PC-3 (cell line): ENCODE measurements at regions not wholly inside any gene's neighbourhood (a gene's known extent, or its start where the extent isn't known, plus 50 kb on each side); places are given as distances from the start of the nearest gene placed in this dataset.
"Not testable (repeated sequence)": the region's sequence is repeated elsewhere in the genome, so short reads cannot be mapped to it uniquely, and the experiment has no call there.

ENCODE experiments used
- ATAC-seq: fragments of 200-7000 bp; cut with Tn5 transposase; 2 replicates; pipeline ENCODE4 v1.9.1; 2020; ENCODE audit warnings: mild to moderate bottlenecking, moderate library complexity
- BruUV-seq: library from RNA; stranded (reverse); fragments of 400-500 nt; replicated peaks from 2 replicates; lab custom pipeline; 2021; lab: Mats Ljungman, UMichigan
- CTCF ChIA-PET: fragments of 300-600 bp; sonication (Branson Sonifier 250); formaldehyde crosslinking; loops from one replicate; lab custom pipeline; 2022; ENCODE audit warnings: antibody characterized with exemption; lab: Charles Lee
- POLR2A ChIA-PET: fragments of 300-600 bp; sonication (Branson Sonifier 250); formaldehyde crosslinking; loops from one replicate; lab custom pipeline; 2022; ENCODE audit warnings: antibody characterized with exemption; ENCODE audit not compliant: unreplicated experiment; lab: Charles Lee
- DNase-seq: peaks from one replicate; pipeline ENCODE4 v3.0.0-alpha.2; 2015
- H2AFZ ChIP-seq: fragments of 300-600 bp; sonication (generic); 2 replicates; pipeline ENCODE4 v1.6.0; 2016; ENCODE audit warnings: antibody characterized with exemption, low read length
- H3F3A ChIP-seq: fragments of 300-600 bp; sonication (generic); one replicate; pipeline ENCODE4 v1.6.0; 2017; ENCODE audit warnings: antibody characterized with exemption, low read length, control low read depth, mild to moderate bottlenecking; ENCODE audit not compliant: unreplicated experiment
- H3K27ac ChIP-seq: fragments of 300-600 bp; sonication (generic); 2 replicates; pipeline ENCODE4 v1.5.1; 2016; ENCODE audit warnings: mild to moderate bottlenecking, low read length
- H3K27me3 ChIP-seq: fragments of 300-600 bp; sonication (generic); 2 replicates; pipeline ENCODE4 v1.6.1; 2016; ENCODE audit warnings: low read length, mixed read lengths
- H3K36me3 ChIP-seq: fragments of 300-600 bp; sonication (generic); 2 replicates; pipeline ENCODE4 v1.6.1; 2016; ENCODE audit warnings: low read depth, mixed run types, low read length, mixed read lengths
- H3K4me1 ChIP-seq: fragments of 300-600 bp; sonication (generic); 2 replicates; pipeline ENCODE4 v1.5.1; 2016; ENCODE audit warnings: low read length; ENCODE audit not compliant: insufficient read depth
- H3K4me2 ChIP-seq: fragments of 300-600 bp; sonication (generic); 2 replicates; pipeline ENCODE4 v1.6.0; 2016; ENCODE audit warnings: low read length
- H3K4me3 ChIP-seq: fragments of 300-600 bp; sonication (generic); 2 replicates; pipeline ENCODE4 v1.5.1; 2016; ENCODE audit warnings: mild to moderate bottlenecking, low read length, mixed read lengths
- H3K79me2 ChIP-seq: fragments of 300-600 bp; sonication (generic); 2 replicates; pipeline ENCODE4 v1.6.1; 2017; ENCODE audit warnings: low read length, mixed read lengths
- H3K9ac ChIP-seq: fragments of 300-600 bp; sonication (generic); 2 replicates; pipeline ENCODE4 v1.6.0; 2016; ENCODE audit warnings: mild to moderate bottlenecking, low read length
- H3K9me2 ChIP-seq: fragments of 300-600 bp; sonication (generic); replicated peaks from 2 replicates; pipeline ENCODE4 v1.6.1; 2016; ENCODE audit warnings: mixed run types, low read length, mixed read lengths
- H3K9me3 ChIP-seq: fragments of 300-600 bp; sonication (generic); 2 replicates; pipeline ENCODE4 v1.6.1; 2016; ENCODE audit warnings: low read length, mixed read lengths
- H4K20me1 ChIP-seq: fragments of 300-600 bp; sonication (generic); 2 replicates; pipeline ENCODE4 v1.6.1; 2016; ENCODE audit warnings: low read length, mixed read lengths
- CTCF ChIP-seq: fragments of 300-600 bp; sonication (generic); conservative IDR thresholded peaks from 2 replicates; pipeline ENCODE4 v1.5.1; 2017; ENCODE audit warnings: antibody characterized with exemption, low read depth, mild to moderate bottlenecking, low read length
- EZH2 ChIP-seq: fragments of 300-600 bp; sonication (generic); IDR thresholded peaks from one replicate; pipeline ENCODE4 v1.6.1; 2017; ENCODE audit warnings: antibody characterized with exemption, mild to moderate bottlenecking, low read length; ENCODE audit not compliant: unreplicated experiment
- EZH2phosphoT487 ChIP-seq: fragments of 300-600 bp; sonication (generic); IDR thresholded peaks from 2 replicates; pipeline ENCODE4 v1.6.1; 2018; ENCODE audit warnings: mild to moderate bottlenecking, antibody characterized with exemption, low read length, borderline replicate concordance
- intact Hi-C: fragments of 100-400 bp; cut with micrococcal nuclease; formaldehyde crosslinking; loops from 2 replicates; pipeline ENCODE4 v1.9.0; 2023

GRCh38 chr9:17081351-17081750, 53.5 kb upstream of the CNTLN start:
- no peaks in the 10 kb centered on the region for H3K9me2 ChIP-seq
- ChIA-PET POLR2A (no interaction called here), CTCF (no interaction called here)

GRCh38 chr9:17075758-17076485, 58.9 kb upstream of the CNTLN start:
- Histone ChIP-seq H3K4me2 (no peak overlapping the region), H4K20me1 (no peaks in the 10 kb centered on the region), H3K9ac (no peak overlapping the region), H3K9me3 (no peaks in the 10 kb centered on the region), H3K27me3 (no peaks in the 10 kb centered on the region), H3K4me1 (no peaks in the 10 kb centered on the region), H3K4me3 (no peak overlapping the region), H3K79me2 (no peaks in the 10 kb centered on the region), H3K9me2 (no peaks in the 10 kb centered on the region), H3K36me3 (no peaks in the 10 kb centered on the region), H2AFZ (no peak overlapping the region), H3F3A (no peaks in the 10 kb centered on the region), H3K27ac (no peak overlapping the region)
- intact Hi-C loops: no loop called here
- BruUV-seq: no TSS peak
- ATAC-seq (no peak), DNase-seq (no peak)
- ChIA-PET CTCF (no interaction called here), POLR2A (no interaction called here)
- TF ChIP-seq EZH2phosphoT487: no peak
- no peak for TF ChIP-seq EZH2
- no peak for TF ChIP-seq CTCF

More at GRCh38 chr9:17081351-17081750, 53.5 kb upstream of the CNTLN start:
- Histone ChIP-seq H3K9ac (no peak overlapping the region), H2AFZ (no peak overlapping the region), H3K27me3 (no peaks in the 10 kb centered on the region), H3K4me3 (no peak overlapping the region), H3K79me2 (no peaks in the 10 kb centered on the region), H4K20me1 (no peaks in the 10 kb centered on the region), H3K36me3 (no peaks in the 10 kb centered on the region), H3K9me3 (no peaks in the 10 kb centered on the region), H3K4me1 (no peaks in the 10 kb centered on the region), H3K27ac (no peak overlapping the region), H3F3A (no peaks in the 10 kb centered on the region), H3K4me2 (no peak overlapping the region)
- ATAC-seq (no peak), DNase-seq (no peak)
- TF ChIP-seq EZH2phosphoT487 (no peak), EZH2 (no peak), CTCF (no peak)
- intact Hi-C loops: no loop called here
- no TSS peak for BruUV-seq

- Histone ChIP-seq H3K36me3 (no peaks in the 10 kb centered on the region), H3K9ac (no peak overlapping the region), H2AFZ (no peak overlapping the region), H3K4me2 (no peak overlapping the region), H3K9me2 (no peaks in the 10 kb centered on the region), H3K4me1 (no peaks in the 10 kb centered on the region), H3K9me3 (no peaks in the 10 kb centered on the region), H3K4me3 (no peak overlapping the region), H3K79me2 (no peaks in the 10 kb centered on the region), H3K27ac (no peak overlapping the region), H4K20me1 (no peaks in the 10 kb centered on the region), H3F3A (no peaks in the 10 kb centered on the region), H3K27me3 (no peaks in the 10 kb centered on the region)
- CTCF ChIA-PET: interaction anchor here (0.7 kb wide), 1 partner anchor 83 kb away, joined by 3 read pairs; no protein-coding TSS in a partner anchor
- intact Hi-C loops: no loop called here
- DNase-seq: no peak
- no TSS peak for BruUV-seq
- TF ChIP-seq CTCF (no peak), EZH2 (no peak), EZH2phosphoT487 (no peak)
- ATAC-seq: no peak
- POLR2A ChIA-PET: no interaction called here
Observed at GRCh38 chr9:17075146-17075757, 59.6 kb upstream of the CNTLN start.

GRCh38 chr9:17072563-17072962, 62.3 kb upstream of the CNTLN start:
- H2AFZ ChIP-seq, BruUV-seq, H3K4me1 ChIP-seq, CTCF ChIA-PET, H3K79me2 ChIP-seq, POLR2A ChIA-PET, H3K4me3 ChIP-seq, H3K9ac ChIP-seq, H3K36me3 ChIP-seq, H3K27ac ChIP-seq, ATAC-seq, H3K9me3 ChIP-seq, H3K4me2 ChIP-seq, H3K9me2 ChIP-seq, H3F3A ChIP-seq, H3K27me3 ChIP-seq, DNase-seq, intact Hi-C loops, H4K20me1 ChIP-seq: not testable (repeated sequence)
